Smooth muscle cell (in vitro differentiated cells): ENCODE measurements at regions not wholly inside any gene's neighbourhood (a gene's known extent, or its start where the extent isn't known, plus 50 kb on each side); places are given as distances from the start of the nearest gene placed in this dataset.
"Not testable (repeated sequence)": the region's sequence is repeated elsewhere in the genome, so short reads cannot be mapped to it uniquely, and the experiment has no call there.

ENCODE experiments used
- DNase-seq: peaks from one replicate; lab custom pipeline; 2025; ENCODE audit not compliant: unreplicated experiment; lab: John Stamatoyannopoulos, UW
- H2AFZ ChIP-seq: fragments of 200-600 bp; sonication (generic); 2 replicates; pipeline ENCODE4 v1.6.0; 2016; ENCODE audit warnings: antibody characterized with exemption, low read depth, mild to moderate bottlenecking
- H3F3A ChIP-seq: fragments of 200-600 bp; sonication (generic); 2 replicates; pipeline ENCODE4 v1.6.0; 2017; ENCODE audit warnings: antibody characterized with exemption, low read depth
- H3K27ac ChIP-seq: fragments of 200-600 bp; sonication (generic); 2 replicates; pipeline ENCODE4 v1.5.1; 2016; ENCODE audit warnings: low read depth, mild to moderate bottlenecking
- H3K27me3 ChIP-seq: fragments of 200-600 bp; sonication (generic); 2 replicates; pipeline ENCODE4 v1.6.1; 2016; ENCODE audit warnings: low read depth, mild to moderate bottlenecking
- H3K36me3 ChIP-seq: fragments of 200-600 bp; sonication (generic); 2 replicates; pipeline ENCODE4 v1.5.1; 2016; ENCODE audit warnings: low read depth
- H3K4me1 ChIP-seq: fragments of 200-600 bp; sonication (generic); 2 replicates; pipeline ENCODE4 v1.5.1; 2016; ENCODE audit warnings: low read depth
- H3K4me2 ChIP-seq: fragments of 200-600 bp; sonication (generic); 2 replicates; pipeline ENCODE4 v1.6.0; 2016; ENCODE audit warnings: mild to moderate bottlenecking
- H3K4me3 ChIP-seq: fragments of 200-600 bp; sonication (generic); 2 replicates; pipeline ENCODE4 v1.5.1; 2016; ENCODE audit warnings: mild to moderate bottlenecking
- H3K79me2 ChIP-seq: fragments of 200-600 bp; sonication (generic); 2 replicates; pipeline ENCODE4 v1.6.0; 2016; ENCODE audit warnings: low read depth, mild to moderate bottlenecking
- H3K9ac ChIP-seq: fragments of 200-600 bp; sonication (generic); 2 replicates; pipeline ENCODE4 v1.6.0; 2016; ENCODE audit warnings: low read depth
- H3K9me3 ChIP-seq: fragments of 200-600 bp; sonication (generic); replicated peaks from 2 replicates; pipeline ENCODE4 v1.5.1; 2016; ENCODE audit warnings: low read depth
- H4K20me1 ChIP-seq: fragments of 200-600 bp; sonication (generic); 2 replicates; pipeline ENCODE4 v1.6.0; 2016; ENCODE audit warnings: low read depth
- WGBS: methylation state at CpG from one replicate; pipeline ENCODE4 v1.1.7; 2016; ENCODE audit warnings: low lambda C conversion rate; 5-methylcytosine and 5-hydroxymethylcytosine counted together
- TF ChIP-seq, protein P1 (sequence below): fragments of 200-600 bp; sonication (generic); IDR thresholded peaks from 2 replicates; pipeline ENCODE4 v1.5.1; 2017; ENCODE audit warnings: borderline replicate concordance, mild to moderate bottlenecking, antibody characterized with exemption; ENCODE audit not compliant: insufficient read depth, poor library complexity, severe bottlenecking

DNA sequence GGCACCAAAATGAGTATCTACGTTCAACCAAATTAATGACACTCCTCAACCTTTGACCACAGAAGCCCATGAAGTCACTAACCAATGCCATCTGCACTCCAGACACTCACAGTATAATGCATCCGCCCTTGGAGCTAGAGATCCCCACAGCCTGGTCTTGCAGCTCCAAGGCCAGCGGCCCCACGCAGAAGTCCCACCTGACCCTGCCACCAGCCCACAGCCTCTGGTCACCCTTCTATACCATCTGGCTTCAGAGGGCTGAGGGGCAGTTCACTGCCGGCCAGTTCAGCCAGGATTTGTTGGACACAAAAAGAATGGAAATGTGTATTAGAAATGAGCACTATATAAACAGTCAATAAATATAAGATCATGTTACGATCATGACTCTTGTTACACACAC lies 211.2 kb downstream of the RRAGC start:
- Histone ChIP-seq H2AFZ (no peak overlapping the region), H3K4me2 (no peak overlapping the region), H3K4me1 (no peaks in the 10 kb centered on the region), H3K27ac (no peak overlapping the region), H3K4me3 (no peak overlapping the region), H3K9ac (no peak overlapping the region), H3K79me2 (no peaks in the 10 kb centered on the region), H3K36me3 (no peaks in the 10 kb centered on the region), H4K20me1 (no peaks in the 10 kb centered on the region), H3F3A (no peaks in the 10 kb centered on the region), H3K27me3 (no peaks in the 10 kb centered on the region), H3K9me3 (no peaks in the 10 kb centered on the region)
- DNase-seq: no peak
- WGBS: 93% methylated on average over 6 of the region's 6 CpGs
- TF ChIP-seq, protein P1, sequence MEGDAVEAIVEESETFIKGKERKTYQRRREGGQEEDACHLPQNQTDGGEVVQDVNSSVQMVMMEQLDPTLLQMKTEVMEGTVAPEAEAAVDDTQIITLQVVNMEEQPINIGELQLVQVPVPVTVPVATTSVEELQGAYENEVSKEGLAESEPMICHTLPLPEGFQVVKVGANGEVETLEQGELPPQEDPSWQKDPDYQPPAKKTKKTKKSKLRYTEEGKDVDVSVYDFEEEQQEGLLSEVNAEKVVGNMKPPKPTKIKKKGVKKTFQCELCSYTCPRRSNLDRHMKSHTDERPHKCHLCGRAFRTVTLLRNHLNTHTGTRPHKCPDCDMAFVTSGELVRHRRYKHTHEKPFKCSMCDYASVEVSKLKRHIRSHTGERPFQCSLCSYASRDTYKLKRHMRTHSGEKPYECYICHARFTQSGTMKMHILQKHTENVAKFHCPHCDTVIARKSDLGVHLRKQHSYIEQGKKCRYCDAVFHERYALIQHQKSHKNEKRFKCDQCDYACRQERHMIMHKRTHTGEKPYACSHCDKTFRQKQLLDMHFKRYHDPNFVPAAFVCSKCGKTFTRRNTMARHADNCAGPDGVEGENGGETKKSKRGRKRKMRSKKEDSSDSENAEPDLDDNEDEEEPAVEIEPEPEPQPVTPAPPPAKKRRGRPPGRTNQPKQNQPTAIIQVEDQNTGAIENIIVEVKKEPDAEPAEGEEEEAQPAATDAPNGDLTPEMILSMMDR: no peak

DNA sequence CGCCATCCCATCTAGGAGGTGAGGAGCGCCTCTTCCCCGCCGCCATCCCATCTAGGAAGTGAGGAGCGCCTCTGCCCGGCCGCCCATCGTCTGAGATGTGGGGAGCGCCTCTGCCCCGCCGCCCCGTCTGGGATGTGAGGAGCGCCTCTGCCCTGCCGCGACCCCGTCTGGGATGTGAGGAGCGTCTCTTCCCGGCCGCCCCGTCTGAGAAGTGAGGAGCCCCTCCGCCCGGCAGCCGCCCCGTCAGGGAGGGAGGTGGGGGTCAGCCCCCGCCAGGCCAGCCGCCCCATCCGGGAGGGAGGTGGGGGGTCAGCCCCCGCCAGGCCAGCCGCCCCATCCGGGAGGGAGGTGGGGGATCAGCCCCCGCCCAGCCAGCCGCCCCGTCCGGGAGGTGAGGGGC lies 212.2 kb downstream of the RRAGC start:
- 100% methylated on average over 11 of the region's 34 CpGs for WGBS
- H3K36me3 ChIP-seq, H4K20me1 ChIP-seq, H3K4me3 ChIP-seq, H3K79me2 ChIP-seq, DNase-seq, H3K9me3 ChIP-seq, H3K9ac ChIP-seq, H3K4me1 ChIP-seq, H3K4me2 ChIP-seq, H3K27me3 ChIP-seq, H3F3A ChIP-seq, H3K27ac ChIP-seq, H2AFZ ChIP-seq: not testable (repeated sequence)

DNA sequence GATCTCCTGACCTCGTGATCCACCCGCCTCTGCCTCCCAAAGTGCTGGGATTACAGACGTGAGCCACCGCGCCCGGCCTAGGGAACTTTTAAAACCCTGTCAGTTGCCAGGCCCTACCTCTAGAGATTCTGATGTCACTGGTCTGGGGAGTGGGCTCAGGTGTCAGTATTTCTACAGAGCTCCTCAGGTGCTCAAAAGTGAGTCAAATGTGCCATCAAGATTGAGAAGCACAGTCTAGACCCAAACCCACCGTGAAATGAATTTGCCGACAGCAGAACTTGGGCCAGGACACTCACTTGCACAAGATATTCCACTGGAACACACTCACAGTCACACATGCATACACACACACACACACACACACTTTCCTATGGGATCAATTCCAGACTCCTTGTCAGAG lies 215.5 kb downstream of the RRAGC start:
- H3K27me3 ChIP-seq: no peaks in the 10 kb centered on the region
- no peaks in the 10 kb centered on the region for H3K9me3 ChIP-seq
- H3F3A ChIP-seq: no peaks in the 10 kb centered on the region
- no peaks in the 10 kb centered on the region for H3K4me1 ChIP-seq
- TF ChIP-seq, protein P1: no peak
- 97% methylated on average over 8 of the region's 8 CpGs for WGBS
- no peaks in the 10 kb centered on the region for H4K20me1 ChIP-seq
- no peak overlapping the region for H3K4me3 ChIP-seq
- H3K9ac ChIP-seq: no peak overlapping the region
- H2AFZ ChIP-seq: no peak overlapping the region
- no peak overlapping the region for H3K27ac ChIP-seq
- H3K79me2 ChIP-seq: no peaks in the 10 kb centered on the region
- DNase-seq: no peak
- H3K4me2 ChIP-seq: no peak overlapping the region
- H3K36me3 ChIP-seq: no peaks in the 10 kb centered on the region

DNA sequence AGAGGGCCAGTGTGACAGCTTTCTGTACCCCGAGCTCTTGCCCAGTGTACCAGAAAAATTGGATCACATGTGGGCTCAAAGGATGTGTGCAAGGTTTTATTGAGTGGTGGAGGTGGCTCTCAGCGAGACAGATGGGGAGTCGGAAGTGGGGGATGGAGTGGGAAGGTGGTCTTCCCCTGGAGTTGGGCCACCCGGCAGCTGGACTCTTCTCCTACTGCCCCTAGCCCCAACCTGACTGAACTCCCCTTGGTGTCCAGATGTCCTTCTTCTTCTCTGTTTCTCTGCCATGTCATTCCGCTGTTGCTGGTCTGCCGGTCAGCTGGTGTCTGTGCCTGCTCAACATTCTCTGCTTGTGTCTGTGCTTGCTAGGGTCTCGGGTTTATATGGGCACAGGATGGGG lies 217.9 kb downstream of the RRAGC start:
- H3K4me3 ChIP-seq: no peak overlapping the region
- no peaks in the 10 kb centered on the region for H3K4me1 ChIP-seq
- no peak overlapping the region for H3K4me2 ChIP-seq
- H3K36me3 ChIP-seq: no peaks in the 10 kb centered on the region
- H3K9me3 ChIP-seq: no peaks in the 10 kb centered on the region
- WGBS: 92% methylated on average over 7 of the region's 7 CpGs
- no peak overlapping the region for H3K9ac ChIP-seq
- H3K27me3 ChIP-seq: no peaks in the 10 kb centered on the region
- H3K27ac ChIP-seq: no peak overlapping the region
- TF ChIP-seq, protein P1: no peak
- H4K20me1 ChIP-seq: no peaks in the 10 kb centered on the region
- no peak for DNase-seq
- H3F3A ChIP-seq: no peaks in the 10 kb centered on the region
- no peak overlapping the region for H2AFZ ChIP-seq
- H3K79me2 ChIP-seq: no peaks in the 10 kb centered on the region
